ENCODE measurements at regions not wholly inside any gene's neighbourhood (a gene's known extent, or its start where the extent isn't known, plus 50 kb on each side); places are given as distances from the start of the nearest gene placed in this dataset.

GRCh38 chr10:123569436-123570035, 96.6 kb upstream of the GPR26 start:
- Histone ChIP-seq H3K27ac (replicated peaks in 1 of 4) (no peak overlapping the region), H3K9me3 (no peaks in the 10 kb centered on the region), H3K27me3 (peaks cover 0 to 72% (median 8%) of the 10 kb centered on the region in 4 donors), H3K4me3 (no peak overlapping the region), H3K4me1 (no peaks in the 10 kb centered on the region), H3K36me3 (no peaks in the 10 kb centered on the region)
- 72% methylated on average over 5 of the region's 7 CpGs for WGBS
- intact Hi-C loops (cut with DNase I) = loop anchor here (10.0 kb wide), 1 partner anchor 525 kb away; no protein-coding TSS in a partner anchor
- no peak for TF ChIP-seq POLR2A (IDR thresholded peaks at IDR 0.05; ENCODE audit: low read depth)
- no peak for TF ChIP-seq CTCF (IDR thresholded peaks at IDR 0.05)
- TF ChIP-seq EP300 (IDR thresholded peaks at IDR 0.05) = no peak
- no peak for TF ChIP-seq POLR2AphosphoS5 (IDR thresholded peaks at IDR 0.05)
- DNase-seq (ENCODE audit: extremely low spot score) = no peak

GRCh38 chr10:123570051-123570897, 95.9 kb upstream of the GPR26 start:
- intact Hi-C loops (cut with DNase I) = no loop called here
- peaks cover 0 to 74% (median 8%) of the 10 kb centered on the region in 4 donors for H3K27me3 ChIP-seq

GRCh38 chr10:123570898-123571515, 95.1 kb upstream of the GPR26 start:
- WGBS = 76% methylated on average over 12 of the region's 12 CpGs
- no peaks in the 10 kb centered on the region for H3K36me3 ChIP-seq
- DNase-seq (ENCODE audit: extremely low spot score) = no peak

More at GRCh38 chr10:123570051-123570897, 95.9 kb upstream of the GPR26 start:
- TF ChIP-seq POLR2A (IDR thresholded peaks at IDR 0.05; ENCODE audit: low read depth) (no peak), EP300 (IDR thresholded peaks at IDR 0.05) (no peak), CTCF (IDR thresholded peaks at IDR 0.05) (no peak), POLR2AphosphoS5 (IDR thresholded peaks at IDR 0.05) (no peak)
- H3K9me3 ChIP-seq = peaks cover 0 to 2% (median 0%) of the 10 kb centered on the region in 4 donors
- 91% methylated on average over 11 of the region's 20 CpGs for WGBS
- H3K36me3 ChIP-seq = no peaks in the 10 kb centered on the region
- no peak overlapping the region for H3K27ac ChIP-seq (replicated peaks in 1 of 4)
- H3K4me1 ChIP-seq = no peaks in the 10 kb centered on the region
- no peak for DNase-seq (ENCODE audit: extremely low spot score)
- no peak overlapping the region for H3K4me3 ChIP-seq

GRCh38 chr10:123571978-123572377, 94.2 kb upstream of the GPR26 start:
- intact Hi-C loops (cut with DNase I) = no loop called here

More at GRCh38 chr10:123570898-123571515, 95.1 kb upstream of the GPR26 start:
- TF ChIP-seq EP300 (IDR thresholded peaks at IDR 0.05) = no peak
- no peak for TF ChIP-seq POLR2A (IDR thresholded peaks at IDR 0.05; ENCODE audit: low read depth)
- no peak for TF ChIP-seq CTCF (IDR thresholded peaks at IDR 0.05)
- no peak for TF ChIP-seq POLR2AphosphoS5 (IDR thresholded peaks at IDR 0.05)
- H3K4me3 ChIP-seq = no peak overlapping the region
- no peak overlapping the region for H3K27ac ChIP-seq (replicated peaks in 1 of 4)
- H3K27me3 ChIP-seq = peaks cover 0 to 76% (median 8%) of the 10 kb centered on the region in 4 donors
- H3K4me1 ChIP-seq = no peaks in the 10 kb centered on the region
- intact Hi-C loops (cut with DNase I) = no loop called here
- peaks cover 0 to 9% (median 0%) of the 10 kb centered on the region in 4 donors for H3K9me3 ChIP-seq

More at GRCh38 chr10:123571978-123572377, 94.2 kb upstream of the GPR26 start:
- peaks cover 0 to 12% (median 0%) of the 10 kb centered on the region in 4 donors for H3K9me3 ChIP-seq
- WGBS = 80% methylated on average over 8 of the region's 8 CpGs
- no peaks in the 10 kb centered on the region for H3K4me1 ChIP-seq
- no peak for TF ChIP-seq POLR2A (IDR thresholded peaks at IDR 0.05; ENCODE audit: low read depth)
- TF ChIP-seq CTCF (IDR thresholded peaks at IDR 0.05) = no peak
- no peak for TF ChIP-seq EP300 (IDR thresholded peaks at IDR 0.05)
- no peak for TF ChIP-seq POLR2AphosphoS5 (IDR thresholded peaks at IDR 0.05)
- DNase-seq (ENCODE audit: extremely low spot score) = no peak
- H3K36me3 ChIP-seq = no peaks in the 10 kb centered on the region
- H3K4me3 ChIP-seq = no peak overlapping the region
- H3K27ac ChIP-seq (replicated peaks in 1 of 4) = no peak overlapping the region
- peaks cover 0 to 79% (median 8%) of the 10 kb centered on the region in 4 donors for H3K27me3 ChIP-seq
